HCT116 (cell line): ENCODE measurements at regions not wholly inside any gene's neighbourhood (a gene's known extent, or its start where the extent isn't known, plus 50 kb on each side); places are given as distances from the start of the nearest gene placed in this dataset.

Source experiments
- ATAC-seq: fragments of 200-7000 bp; cut with Tn5 transposase; 2 replicates; pipeline ENCODE4 v1.9.1; 2020; ENCODE audit warnings: mild to moderate bottlenecking, moderate library complexity
- BruUV-seq: library from RNA; stranded (reverse); fragments of 400-500 nt; replicated peaks from 2 replicates; lab custom pipeline; 2021; lab: Mats Ljungman, UMichigan
- CTCF ChIA-PET: fragments of 300-600 bp; sonication (Branson Sonifier 250); formaldehyde crosslinking; loops from one replicate; lab custom pipeline; 2021; ENCODE audit warnings: antibody characterized with exemption; lab: Charles Lee
- POLR2A ChIA-PET: fragments of 300-600, 350-600 bp; sonication (Branson Sonifier 250); formaldehyde crosslinking; loops from one replicate; lab custom pipeline; 2021; ENCODE audit warnings: antibody characterized with exemption; lab: Charles Lee
- RAD21 ChIA-PET, 2 experiments: fragments of 300-600 bp; sonication (Branson Sonifier 250); formaldehyde crosslinking; loops; one replicate each; lab custom pipeline; 2023; ENCODE audit warnings: low total read pairs in 2 of 2; ENCODE audit not compliant: uncharacterized antibody in 2 of 2, unreplicated experiment in 2 of 2, low non-redundant PET in 1 of 2; lab: Charles Lee
- DNase-seq: peaks from one replicate; pipeline ENCODE4 v3.0.0-alpha.2; 2010; ENCODE audit warnings: low read depth, low spot score
- H2AFZ ChIP-seq: fragments of 200-600 bp; shearing (Covaris generic), sonication (generic); 2 replicates; pipeline ENCODE4 v1.6.1; 2017; ENCODE audit warnings: low read depth, mixed run types, mixed read lengths, antibody characterized with exemption, low read length; ENCODE audit not compliant: poor library complexity, severe bottlenecking
- H3K27ac ChIP-seq: 2 replicates; pipeline ENCODE4 v1.5.1; 2012; ENCODE audit warnings: low read depth, low read length
- H3K27me3 ChIP-seq: fragments of 200-600 bp; sonication (generic); 2 replicates; pipeline ENCODE4 v1.6.1; 2016; ENCODE audit warnings: mixed run types, low read length, mixed read lengths; ENCODE audit not compliant: insufficient read depth
- H3K36me3 ChIP-seq, 2 experiments: fragments of 200-500 bp in 1 of 2; fragments of 200-600 bp in 1 of 2; sonication (Bioruptor generic) in 1 of 2; sonication (generic) in 1 of 2; 2 replicates each; pipeline versions ENCODE4 v1.5.1 to v1.6.1; 2014 to 2016; ENCODE audit warnings: low read length in 2 of 2, inconsistent platforms in 1 of 2, mixed read lengths in 1 of 2, mixed run types in 1 of 2; ENCODE audit not compliant: insufficient read depth in 2 of 2, control insufficient read depth in 1 of 2
- H3K4me1 ChIP-seq, 2 experiments: fragments of 200-600 bp in 1 of 2; sonication (generic) in 1 of 2; 2 replicates each; pipeline versions ENCODE4 v1.5.1 to v1.6.1; 2012 to 2017; ENCODE audit warnings: low read length in 2 of 2, inconsistent platforms in 1 of 2, mild to moderate bottlenecking in 1 of 2, mixed read lengths in 1 of 2, mixed run types in 1 of 2, moderate library complexity in 1 of 2; ENCODE audit not compliant: insufficient read depth in 2 of 2, control insufficient read depth in 1 of 2
- H3K4me2 ChIP-seq: fragments of 200-600 bp; sonication (generic); 2 replicates; pipeline ENCODE4 v1.6.1; 2017; ENCODE audit warnings: mixed run types, low read length, mixed read lengths
- H3K4me3 ChIP-seq, 2 experiments: fragments of 200-600 bp in 1 of 2; sonication (generic) in 1 of 2; replicated peaks in 1 of 2; 2 replicates each; pipeline ENCODE4 v1.5.1; 2011 to 2016; ENCODE audit warnings: low read length in 2 of 2, control low read depth in 1 of 2, low read depth in 1 of 2, mild to moderate bottlenecking in 1 of 2, mixed read lengths in 1 of 2, mixed run types in 1 of 2
- H3K79me2 ChIP-seq: fragments of 200-600 bp; sonication (generic); 2 replicates; pipeline ENCODE4 v1.6.1; 2017; ENCODE audit warnings: mild to moderate bottlenecking, mixed run types, low read length, moderate library complexity, mixed read lengths; ENCODE audit not compliant: insufficient read depth
- H3K9ac ChIP-seq: fragments of 200-600 bp; sonication (generic); 2 replicates; pipeline ENCODE4 v1.6.1; 2016; ENCODE audit warnings: low read length, mixed read lengths
- H3K9me2 ChIP-seq: fragments of 200-600 bp; sonication (generic), shearing (Covaris generic); 2 replicates; pipeline ENCODE4 v1.6.1; 2017; ENCODE audit warnings: mixed run types, mild to moderate bottlenecking, moderate library complexity; ENCODE audit not compliant: insufficient read depth
- H3K9me3 ChIP-seq, 2 experiments: fragments of 200-500 bp in 1 of 2; fragments of 200-600 bp in 1 of 2; sonication (Bioruptor generic) in 1 of 2; sonication (generic) in 1 of 2; 2 replicates each; pipeline ENCODE4 v1.6.1; 2014 to 2017; ENCODE audit warnings: low read length in 2 of 2, mixed read lengths in 2 of 2, inconsistent platforms in 1 of 2, low read depth in 1 of 2, mild to moderate bottlenecking in 1 of 2, mixed run types in 1 of 2, moderate library complexity in 1 of 2; ENCODE audit not compliant: control insufficient read depth in 1 of 2, insufficient read depth in 1 of 2
- H4K20me1 ChIP-seq: fragments of 200-600 bp; sonication (generic), shearing (Covaris generic); 2 replicates; pipeline ENCODE4 v1.6.1; 2017; ENCODE audit warnings: mixed run types, mild to moderate bottlenecking, moderate library complexity; ENCODE audit not compliant: insufficient read depth
- ATF3 ChIP-seq: IDR thresholded peaks from 2 replicates; pipeline ENCODE4 v1.6.1; 2012
- CEBPB ChIP-seq: IDR thresholded peaks from 2 replicates; pipeline ENCODE4 v1.6.1; 2012; ENCODE audit warnings: low read depth
- CTCF ChIP-seq, 3 experiments: fragments of 200-600 bp in 1 of 3; sonication (generic) in 1 of 3; IDR thresholded peaks in 2 of 3; conservative IDR thresholded peaks in 1 of 3; 2 replicates each; pipeline ENCODE4 v1.5.1; 2012 to 2017; ENCODE audit warnings: low read depth in 2 of 3, low read length in 2 of 3, antibody characterized with exemption in 1 of 3, borderline replicate concordance in 1 of 3, control low read depth in 1 of 3, mild to moderate bottlenecking in 1 of 3, mixed read lengths in 1 of 3, mixed run types in 1 of 3, moderate library complexity in 1 of 3; ENCODE audit not compliant: insufficient read depth in 1 of 3
- EGR1 ChIP-seq: IDR thresholded peaks from 2 replicates; pipeline ENCODE4 v1.6.1; 2012; ENCODE audit warnings: low read depth
- ELF1 ChIP-seq: IDR thresholded peaks from 2 replicates; pipeline ENCODE4 v1.6.1; 2012; ENCODE audit warnings: low read depth, borderline replicate concordance
- EZH2 ChIP-seq: fragments of 200-600 bp; sonication (generic); IDR thresholded peaks from 2 replicates; pipeline ENCODE4 v1.6.1; 2017; ENCODE audit warnings: antibody characterized with exemption, mixed run types
- EZH2phosphoT487 ChIP-seq: fragments of 200-600 bp; IDR thresholded peaks from 2 replicates; pipeline ENCODE4 v1.6.1; 2018; ENCODE audit warnings: antibody characterized with exemption, borderline replicate concordance
- FOSL1 ChIP-seq: IDR thresholded peaks from 2 replicates; pipeline ENCODE4 v1.6.1; 2012; ENCODE audit warnings: low read depth
- JUND ChIP-seq: IDR thresholded peaks from 2 replicates; pipeline ENCODE4 v1.6.1; 2012
- POLR2A ChIP-seq: IDR thresholded peaks from 2 replicates; pipeline ENCODE4 v1.7.0; 2011; ENCODE audit warnings: borderline replicate concordance; ENCODE audit not compliant: insufficient read depth, insufficient read length; ENCODE audit errors: extremely low read depth
- POLR2AphosphoS5 ChIP-seq: IDR thresholded peaks from 2 replicates; pipeline ENCODE4 v1.6.1; 2011; ENCODE audit warnings: mild to moderate bottlenecking, low read depth, low read length, moderate library complexity
- SP1 ChIP-seq: IDR thresholded peaks from 2 replicates; pipeline ENCODE4 v1.6.1; 2012; ENCODE audit warnings: low read depth
- SRF ChIP-seq: IDR thresholded peaks from 2 replicates; pipeline ENCODE4 v1.6.1; 2012; ENCODE audit warnings: low read depth
- TCF7L2 ChIP-seq: IDR thresholded peaks from 2 replicates; pipeline ENCODE4 v1.7.0; 2011; ENCODE audit warnings: borderline replicate concordance, inconsistent platforms; ENCODE audit not compliant: insufficient read depth, insufficient read length; ENCODE audit errors: extremely low read depth
- YY1 ChIP-seq: IDR thresholded peaks from 2 replicates; pipeline ENCODE4 v1.6.1; 2011; ENCODE audit warnings: low read length, low read depth, moderate library complexity, mild to moderate bottlenecking; ENCODE audit not compliant: insufficient replicate concordance; ENCODE audit errors: extremely low read depth
- ZBTB33 ChIP-seq: IDR thresholded peaks from 2 replicates; pipeline ENCODE4 v1.6.1; 2011; ENCODE audit warnings: mild to moderate bottlenecking, low read length, moderate library complexity; ENCODE audit not compliant: insufficient replicate concordance; ENCODE audit errors: extremely low read depth
- ZNF274 ChIP-seq: fragments of 200-500 bp; sonication (Bioruptor generic); IDR thresholded peaks from 2 replicates; pipeline ENCODE4 v1.6.1; 2014; ENCODE audit warnings: mild to moderate bottlenecking, low read depth, low read length, inconsistent platforms
- intact Hi-C: fragments of 100-400 bp; cut with micrococcal nuclease; formaldehyde crosslinking; loops from 2 replicates; pipeline ENCODE4 v1.10.0; 2022

- TF ChIP-seq FOSL1, result no peak
- TF ChIP-seq EGR1, result no peak
- TF ChIP-seq YY1, result no peak
- TF ChIP-seq ZNF274, result no peak
- TF ChIP-seq SP1, result no peak
- no peak for TF ChIP-seq POLR2A
- DNase-seq (no peak), ATAC-seq (no peak)
- Histone ChIP-seq H3K9ac (no peak overlapping the region), H3K27me3 (no peaks in the 10 kb centered on the region), H3K4me2 (no peak overlapping the region), H3K79me2 (no peaks in the 10 kb centered on the region), H3K36me3 (no peaks in the 10 kb centered on the region; a peak in 1 of 4 replicates), H3K9me2 (no peaks in the 10 kb centered on the region), H2AFZ (no peak overlapping the region), H3K27ac (no peak overlapping the region), H4K20me1 (no peaks in the 10 kb centered on the region), H3K4me1 (no peaks in the 10 kb centered on the region), H3K4me3 (no peak overlapping the region), H3K9me3 (peaks cover 0 to 15% of the 10 kb centered on the region in 2 experiments; a peak in 2 of 4 replicates)
- no TSS peak for BruUV-seq
- CTCF ChIA-PET, result no interaction called here
- POLR2A ChIA-PET, result no interaction called here
- RAD21 ChIA-PET, result no interaction called here
- intact Hi-C loops, result no loop called here
Observed at GRCh38 chr18:4658804-4659203, 203.7 kb upstream of the DLGAP1 start.

DNA sequence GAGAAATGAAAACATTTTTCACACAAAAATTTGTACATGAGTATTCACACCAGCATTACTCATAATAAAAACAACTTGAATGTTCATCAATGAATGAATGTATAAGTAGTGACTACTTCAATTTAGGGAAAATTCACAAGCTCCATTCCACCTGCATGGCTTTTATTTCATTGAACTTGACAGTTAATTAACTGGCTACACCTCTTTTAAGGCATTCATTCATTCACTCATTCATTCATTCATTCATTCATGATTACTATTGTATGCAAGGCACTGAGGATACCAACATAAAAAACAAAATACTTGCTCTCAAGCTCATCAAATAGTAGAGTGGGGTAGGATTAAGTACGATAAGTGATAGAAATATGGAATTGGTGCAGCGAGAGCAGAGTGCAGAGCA, 198.3 kb upstream of the DLGAP1 start:
- Histone ChIP-seq H3K27ac (no peak overlapping the region), H3K27me3 (no peaks in the 10 kb centered on the region), H3K9me3 (peaks cover 4 to 24% of the 10 kb centered on the region in 2 experiments; a peak in 2 of 4 replicates), H3K4me3 (no peak overlapping the region), H3K4me2 (no peak overlapping the region), H4K20me1 (no peaks in the 10 kb centered on the region), H2AFZ (no peak overlapping the region), H3K4me1 (no peaks in the 10 kb centered on the region), H3K9me2 (no peaks in the 10 kb centered on the region), H3K36me3 (no peaks in the 10 kb centered on the region), H3K79me2 (no peaks in the 10 kb centered on the region), H3K9ac (no peak overlapping the region)
- ATAC-seq, result no peak
- ChIA-PET RAD21 (no interaction called here), CTCF (no interaction called here), POLR2A (no interaction called here)
- intact Hi-C loops, result no loop called here
- no peak for DNase-seq
- BruUV-seq, result no TSS peak
- TF ChIP-seq EGR1 (no peak), ZNF274 (no peak), ZBTB33 (no peak), ATF3 (no peak), EZH2 (no peak), SP1 (no peak), SRF (no peak), CTCF (IDR thresholded peaks at IDR 0.05 in 2 of 3, conservative IDR thresholded peaks at IDR 0.05 in 1 of 3; ENCODE audit: borderline replicate concordance in 1 of 3, insufficient read depth in 1 of 3, low read depth in 2 of 3, low read length in 2 of 3) (no peak), POLR2AphosphoS5 (no peak), CEBPB (no peak), EZH2phosphoT487 (no peak), FOSL1 (no peak), POLR2A (no peak), TCF7L2 (no peak), JUND (no peak), YY1 (no peak), ELF1 (no peak)
